Hepatocyte (in vitro differentiated cells): ENCODE measurements at regions not wholly inside any gene's neighbourhood (a gene's known extent, or its start where the extent isn't known, plus 50 kb on each side); places are given as distances from the start of the nearest gene placed in this dataset.

Experiments
- EZH2 ChIP-seq: fragments of 200-600 bp; sonication (generic); IDR thresholded peaks from 2 replicates; pipeline ENCODE4 v1.6.1; 2016; ENCODE audit warnings: antibody characterized with exemption, mild to moderate bottlenecking, borderline replicate concordance
- EZH2phosphoT487 ChIP-seq: fragments of 200-600 bp; sonication (generic); IDR thresholded peaks from one replicate; pipeline ENCODE4 v1.6.1; 2018; ENCODE audit warnings: antibody characterized with exemption, mild to moderate bottlenecking, low read depth, moderate library complexity; ENCODE audit not compliant: unreplicated experiment, severe bottlenecking
- TF ChIP-seq, protein P1 (sequence below): fragments of 200-600 bp; sonication (generic); IDR thresholded peaks from 2 replicates; pipeline ENCODE4 v1.5.1; 2016; ENCODE audit warnings: antibody characterized with exemption, mild to moderate bottlenecking; ENCODE audit not compliant: poor library complexity

DNA sequence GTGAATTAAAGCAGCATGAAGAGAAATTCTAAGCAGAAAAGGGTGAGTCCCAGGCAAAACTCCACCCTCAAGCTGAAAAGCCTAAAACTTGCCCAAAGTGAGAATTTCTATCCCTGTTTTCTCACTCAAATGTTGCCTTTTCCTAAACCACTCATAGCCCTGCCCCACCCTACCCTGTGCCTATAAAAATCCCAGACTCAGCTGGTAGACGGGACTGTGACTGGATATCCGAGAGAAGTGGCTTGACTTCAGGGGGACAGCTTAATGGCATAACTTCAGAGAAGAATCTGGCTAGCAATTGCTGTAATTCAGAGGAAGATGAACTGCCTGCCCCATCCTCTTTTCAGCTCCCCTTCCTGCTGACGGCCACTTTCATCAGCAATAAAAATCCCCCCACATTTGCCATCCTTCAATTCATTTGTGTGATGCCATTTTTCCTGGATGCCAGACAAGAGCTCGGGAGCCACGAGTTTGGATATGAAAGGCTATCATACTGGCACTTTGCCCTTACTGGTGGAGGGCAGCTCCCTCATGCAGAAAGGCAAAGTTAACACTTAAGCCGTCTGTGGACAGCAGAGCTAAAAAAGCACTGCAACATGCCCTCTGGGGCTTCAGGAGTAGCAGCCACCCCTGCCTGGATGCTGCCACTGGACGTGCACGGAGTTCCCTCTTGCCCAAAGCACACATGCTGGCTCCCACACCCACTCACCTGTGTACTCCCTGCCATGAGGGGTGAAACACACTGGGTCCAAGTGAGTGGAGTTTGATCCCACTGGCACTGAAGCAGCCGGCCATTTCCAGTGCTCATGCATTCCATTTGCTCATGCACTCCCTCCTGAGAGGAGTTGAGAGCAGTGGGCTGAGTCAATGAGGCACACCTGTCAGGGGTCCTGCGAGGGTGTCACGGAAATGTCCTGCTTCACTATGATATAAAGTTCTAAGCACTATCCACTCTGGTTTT lies 670.6 kb downstream of the PLOD2 start:
- no peak for TF ChIP-seq EZH2phosphoT487
- TF ChIP-seq, protein P1, sequence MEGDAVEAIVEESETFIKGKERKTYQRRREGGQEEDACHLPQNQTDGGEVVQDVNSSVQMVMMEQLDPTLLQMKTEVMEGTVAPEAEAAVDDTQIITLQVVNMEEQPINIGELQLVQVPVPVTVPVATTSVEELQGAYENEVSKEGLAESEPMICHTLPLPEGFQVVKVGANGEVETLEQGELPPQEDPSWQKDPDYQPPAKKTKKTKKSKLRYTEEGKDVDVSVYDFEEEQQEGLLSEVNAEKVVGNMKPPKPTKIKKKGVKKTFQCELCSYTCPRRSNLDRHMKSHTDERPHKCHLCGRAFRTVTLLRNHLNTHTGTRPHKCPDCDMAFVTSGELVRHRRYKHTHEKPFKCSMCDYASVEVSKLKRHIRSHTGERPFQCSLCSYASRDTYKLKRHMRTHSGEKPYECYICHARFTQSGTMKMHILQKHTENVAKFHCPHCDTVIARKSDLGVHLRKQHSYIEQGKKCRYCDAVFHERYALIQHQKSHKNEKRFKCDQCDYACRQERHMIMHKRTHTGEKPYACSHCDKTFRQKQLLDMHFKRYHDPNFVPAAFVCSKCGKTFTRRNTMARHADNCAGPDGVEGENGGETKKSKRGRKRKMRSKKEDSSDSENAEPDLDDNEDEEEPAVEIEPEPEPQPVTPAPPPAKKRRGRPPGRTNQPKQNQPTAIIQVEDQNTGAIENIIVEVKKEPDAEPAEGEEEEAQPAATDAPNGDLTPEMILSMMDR, result no peak
- TF ChIP-seq EZH2, result no peak
